Mesodermal cell (in vitro differentiated cells): ENCODE measurements at regions not wholly inside any gene's neighbourhood (a gene's known extent, or its start where the extent isn't known, plus 50 kb on each side); places are given as distances from the start of the nearest gene placed in this dataset.

ENCODE experiments used
- H3K27ac ChIP-seq: 2 replicates; pipeline ENCODE4 v1.7.0; 2013; ENCODE audit warnings: mild to moderate bottlenecking, low read depth, low read length, moderate library complexity; ENCODE audit not compliant: severe bottlenecking
- H3K36me3 ChIP-seq: 2 replicates; pipeline ENCODE4 v1.7.1; 2013; ENCODE audit warnings: mild to moderate bottlenecking, low read length, moderate library complexity; ENCODE audit not compliant: control insufficient read depth, insufficient read depth
- H3K4me1 ChIP-seq: one replicate; pipeline ENCODE4 v1.7.1; 2013; ENCODE audit warnings: mild to moderate bottlenecking, low read length; ENCODE audit not compliant: insufficient read depth, control insufficient read depth, poor library complexity, severe bottlenecking
- H3K4me3 ChIP-seq: 2 replicates; pipeline ENCODE4 v1.7.0; 2013; ENCODE audit warnings: low read length, control low read depth, mild to moderate bottlenecking; ENCODE audit not compliant: insufficient read depth, poor library complexity, severe bottlenecking; ENCODE audit errors: extremely low read depth
- H3K9me3 ChIP-seq: 2 replicates; pipeline ENCODE4 v1.7.1; 2013; ENCODE audit warnings: mild to moderate bottlenecking, low read length, moderate library complexity; ENCODE audit not compliant: control insufficient read depth
- WGBS, 2 experiments: methylation state at CpG; one replicate each; pipeline ENCODE4 v1.1.5; 2013; ENCODE audit warnings: missing lambda C conversion rate in 2 of 2; ENCODE audit not compliant: insufficient coverage in 2 of 2; 5-methylcytosine and 5-hydroxymethylcytosine counted together

DNA sequence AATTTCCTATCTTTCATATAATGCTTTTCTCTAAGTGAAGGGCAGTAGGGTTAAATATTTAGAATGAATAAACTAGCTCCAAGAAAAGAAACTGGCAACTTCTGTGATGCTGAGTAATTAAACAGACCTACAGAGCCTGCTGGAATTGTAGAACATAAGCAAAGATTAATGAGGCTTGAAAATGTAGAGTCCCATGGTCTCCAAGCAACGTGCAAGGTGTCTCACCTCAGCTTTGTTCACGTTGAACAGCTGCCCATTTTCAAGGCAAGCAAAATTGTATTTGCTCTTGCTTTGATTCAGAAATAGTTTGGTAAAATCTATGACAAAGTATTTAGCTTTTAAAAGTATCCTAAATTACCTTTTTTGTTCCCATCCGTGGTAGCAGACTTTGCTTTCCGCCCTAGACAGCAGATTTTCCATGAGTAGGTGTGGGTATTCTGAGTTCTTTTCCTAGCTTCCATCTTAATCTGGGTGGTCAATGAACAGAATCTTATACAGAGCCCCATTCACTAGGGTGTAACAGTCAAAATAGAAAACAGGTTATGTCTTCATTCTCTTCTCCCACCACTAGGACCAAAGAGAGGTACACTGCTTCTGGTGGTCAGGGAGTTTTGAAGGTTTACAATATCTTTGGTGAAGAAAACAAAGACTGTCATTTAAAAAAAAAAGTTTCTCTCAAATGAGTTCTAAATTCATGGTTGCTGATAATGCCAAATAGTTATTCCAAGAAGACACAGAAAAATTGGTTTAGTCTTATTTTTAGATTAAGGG is 52.1 kb upstream of the TYRP1 start:
- Histone ChIP-seq H3K9me3 (no peaks in the 10 kb centered on the region), H3K36me3 (no peaks in the 10 kb centered on the region), H3K4me3 (no peak overlapping the region), H3K4me1 (no peaks in the 10 kb centered on the region), H3K27ac (no peak overlapping the region)
- 60 to 96% methylated on average over 1 to 2 of the region's 4 CpGs for WGBS, 2 experiments
